ENCODE measurements at regions not wholly inside any gene's neighbourhood (a gene's known extent, or its start where the extent isn't known, plus 50 kb on each side); places are given as distances from the start of the nearest gene placed in this dataset.

DNA sequence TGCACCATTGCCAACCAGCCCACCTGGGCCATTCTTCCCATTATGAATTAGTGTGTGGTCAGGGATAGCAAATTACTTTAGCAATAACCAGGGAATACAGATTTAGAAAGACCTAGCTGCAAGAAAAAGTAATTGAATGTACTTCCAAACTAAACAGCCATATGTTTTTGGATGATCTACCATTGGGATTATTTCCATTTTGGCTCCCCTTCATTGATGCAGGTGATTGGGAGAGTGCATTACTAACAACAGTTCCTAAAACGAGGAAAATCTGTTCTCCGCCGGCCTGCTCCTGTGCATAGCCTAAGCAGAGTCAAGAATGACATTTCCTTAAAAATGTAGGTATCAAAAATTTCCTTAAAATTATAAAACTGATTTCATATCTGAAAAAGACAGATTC lies 58.5 kb downstream of the MAIP1 start:
- POLR2A ChIA-PET = no interaction called here
- no peak for DNase-seq (ENCODE audit: extremely low spot score)
- CTCF ChIA-PET = interaction anchor here (0.9 kb wide), 1 partner anchor 10 kb away, joined by 3 read pairs; no protein-coding TSS in a partner anchor
- TF ChIP-seq, protein P1, sequence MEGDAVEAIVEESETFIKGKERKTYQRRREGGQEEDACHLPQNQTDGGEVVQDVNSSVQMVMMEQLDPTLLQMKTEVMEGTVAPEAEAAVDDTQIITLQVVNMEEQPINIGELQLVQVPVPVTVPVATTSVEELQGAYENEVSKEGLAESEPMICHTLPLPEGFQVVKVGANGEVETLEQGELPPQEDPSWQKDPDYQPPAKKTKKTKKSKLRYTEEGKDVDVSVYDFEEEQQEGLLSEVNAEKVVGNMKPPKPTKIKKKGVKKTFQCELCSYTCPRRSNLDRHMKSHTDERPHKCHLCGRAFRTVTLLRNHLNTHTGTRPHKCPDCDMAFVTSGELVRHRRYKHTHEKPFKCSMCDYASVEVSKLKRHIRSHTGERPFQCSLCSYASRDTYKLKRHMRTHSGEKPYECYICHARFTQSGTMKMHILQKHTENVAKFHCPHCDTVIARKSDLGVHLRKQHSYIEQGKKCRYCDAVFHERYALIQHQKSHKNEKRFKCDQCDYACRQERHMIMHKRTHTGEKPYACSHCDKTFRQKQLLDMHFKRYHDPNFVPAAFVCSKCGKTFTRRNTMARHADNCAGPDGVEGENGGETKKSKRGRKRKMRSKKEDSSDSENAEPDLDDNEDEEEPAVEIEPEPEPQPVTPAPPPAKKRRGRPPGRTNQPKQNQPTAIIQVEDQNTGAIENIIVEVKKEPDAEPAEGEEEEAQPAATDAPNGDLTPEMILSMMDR (IDR thresholded peaks at IDR 0.05; ENCODE audit: control extremely low read depth, extremely low read depth, low read depth, missing control alignments) = no peak

DNA sequence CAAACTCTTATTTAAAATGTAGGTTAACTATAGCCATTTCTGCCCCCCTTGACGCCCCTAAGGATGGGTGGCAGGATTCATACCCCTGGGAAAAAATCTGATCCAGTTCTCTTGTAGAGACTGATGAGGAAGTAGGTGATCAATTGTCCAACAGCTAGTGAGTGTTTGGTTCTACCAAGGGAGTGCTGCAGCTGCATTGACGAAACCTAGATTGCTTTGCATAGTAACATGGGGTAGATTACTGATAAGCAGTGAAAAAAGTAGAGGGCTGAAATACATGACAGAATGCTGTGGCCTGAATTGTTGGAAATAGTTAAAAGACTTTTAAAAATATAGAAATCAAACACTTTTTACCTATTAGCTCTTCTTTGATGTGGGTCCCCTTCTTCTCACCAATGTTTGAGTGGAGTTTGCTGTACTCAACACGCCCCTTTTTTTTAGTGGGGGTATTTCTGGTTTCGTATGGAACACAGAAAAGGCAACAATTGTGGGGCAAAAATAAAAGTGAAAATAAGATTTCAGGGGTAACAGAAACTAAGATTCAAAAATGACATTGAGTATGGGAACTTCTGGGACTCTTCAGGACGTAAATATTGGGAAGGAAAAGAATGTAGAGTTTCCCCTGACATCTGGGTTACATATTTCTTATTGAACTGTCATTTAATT lies 66.2 kb downstream of the MAIP1 start:
- ChIA-PET POLR2A (no interaction called here), CTCF (interaction anchor here (1.4 kb wide), 1 partner anchor 48 kb away, joined by 3 read pairs; no protein-coding TSS in a partner anchor)
- DNase-seq (ENCODE audit: extremely low spot score) = no peak
- TF ChIP-seq, protein P1 (IDR thresholded peaks at IDR 0.05; ENCODE audit: control extremely low read depth, extremely low read depth, low read depth, missing control alignments) = no peak

DNA sequence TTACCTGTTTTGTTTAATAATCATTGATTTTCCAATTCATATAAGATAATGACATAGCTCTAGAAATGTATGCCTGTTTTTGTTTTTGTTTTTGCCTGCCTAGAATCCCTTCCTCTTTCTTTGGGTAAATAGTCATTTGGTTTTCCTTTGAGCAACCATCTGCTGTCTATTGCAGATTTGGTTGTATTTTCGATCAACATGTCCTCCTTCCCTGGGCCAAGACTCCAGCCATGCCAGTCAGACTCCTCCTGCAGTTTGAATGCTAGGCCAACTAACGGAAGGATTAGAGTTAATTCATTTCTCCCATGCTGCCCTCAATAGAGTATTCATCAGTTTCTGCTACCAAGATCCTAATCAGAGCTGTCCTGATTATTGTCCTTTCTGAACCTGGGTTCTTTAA lies 67.1 kb downstream of the MAIP1 start:
- TF ChIP-seq, protein P1 (IDR thresholded peaks at IDR 0.05; ENCODE audit: control extremely low read depth, extremely low read depth, low read depth, missing control alignments) = no peak
- no peak for DNase-seq (ENCODE audit: extremely low spot score)
- CTCF ChIA-PET = interaction anchor here (1.1 to 1.9 kb wide), 3 partner anchors 13 to 49 kb away, joined by 3 to 9 read pairs (median 3); no protein-coding TSS in a partner anchor
- POLR2A ChIA-PET = no interaction called here

DNA sequence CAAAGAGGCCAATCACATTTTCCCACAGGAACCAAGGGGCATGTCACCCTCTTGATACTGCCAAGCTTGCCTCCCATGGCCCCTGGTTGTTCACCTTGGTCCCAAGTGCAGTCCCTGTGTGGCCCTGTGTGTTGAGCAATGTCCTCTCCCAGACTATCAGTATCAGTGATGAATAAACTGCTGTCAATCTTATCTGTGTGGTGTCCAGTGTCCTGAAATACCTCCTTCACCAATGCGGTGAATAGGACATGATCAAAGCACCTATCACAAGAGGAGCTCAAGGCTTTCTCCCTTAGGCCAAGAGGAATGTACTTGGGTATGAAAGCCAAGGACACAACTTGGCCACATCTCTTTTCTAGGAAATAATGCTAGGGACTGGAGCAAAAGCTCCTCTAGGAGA lies 68.2 kb downstream of the MAIP1 start:
- CTCF ChIA-PET = interaction anchor here (1.9 kb wide), 1 partner anchor 12 kb away, joined by 9 read pairs; no protein-coding TSS in a partner anchor
- DNase-seq (ENCODE audit: extremely low spot score) = no peak
- POLR2A ChIA-PET = no interaction called here
- TF ChIP-seq, protein P1 (IDR thresholded peaks at IDR 0.05; ENCODE audit: control extremely low read depth, extremely low read depth, low read depth, missing control alignments) = no peak

DNA sequence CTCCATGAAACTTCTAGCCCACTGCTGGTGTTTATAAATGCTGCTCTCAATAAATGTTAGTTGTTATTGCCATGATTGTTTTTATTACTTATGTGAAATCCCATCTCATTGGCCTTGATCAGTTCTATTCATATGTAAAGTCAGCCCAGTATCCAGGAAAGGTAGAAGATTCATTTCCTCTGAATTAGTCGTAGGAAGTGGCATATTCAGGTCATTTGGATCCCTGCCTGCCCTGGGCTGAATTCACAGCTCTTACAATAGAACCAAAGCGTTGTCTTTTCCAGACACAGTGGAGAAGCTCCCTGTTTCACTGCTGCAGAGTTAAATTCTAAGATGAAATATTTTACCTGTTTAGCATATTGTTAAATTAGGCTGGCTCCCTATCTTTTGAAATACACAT lies 70.3 kb downstream of the MAIP1 start:
- ChIA-PET POLR2A (no interaction called here), CTCF (interaction anchor here (1.1 to 1.6 kb wide), 3 partner anchors 14 to 459 kb away, joined by 3 to 4 read pairs (median 4); no protein-coding TSS in a partner anchor)
- TF ChIP-seq, protein P1 (IDR thresholded peaks at IDR 0.05; ENCODE audit: control extremely low read depth, extremely low read depth, low read depth, missing control alignments) = no peak
- DNase-seq (ENCODE audit: extremely low spot score) = no peak

DNA sequence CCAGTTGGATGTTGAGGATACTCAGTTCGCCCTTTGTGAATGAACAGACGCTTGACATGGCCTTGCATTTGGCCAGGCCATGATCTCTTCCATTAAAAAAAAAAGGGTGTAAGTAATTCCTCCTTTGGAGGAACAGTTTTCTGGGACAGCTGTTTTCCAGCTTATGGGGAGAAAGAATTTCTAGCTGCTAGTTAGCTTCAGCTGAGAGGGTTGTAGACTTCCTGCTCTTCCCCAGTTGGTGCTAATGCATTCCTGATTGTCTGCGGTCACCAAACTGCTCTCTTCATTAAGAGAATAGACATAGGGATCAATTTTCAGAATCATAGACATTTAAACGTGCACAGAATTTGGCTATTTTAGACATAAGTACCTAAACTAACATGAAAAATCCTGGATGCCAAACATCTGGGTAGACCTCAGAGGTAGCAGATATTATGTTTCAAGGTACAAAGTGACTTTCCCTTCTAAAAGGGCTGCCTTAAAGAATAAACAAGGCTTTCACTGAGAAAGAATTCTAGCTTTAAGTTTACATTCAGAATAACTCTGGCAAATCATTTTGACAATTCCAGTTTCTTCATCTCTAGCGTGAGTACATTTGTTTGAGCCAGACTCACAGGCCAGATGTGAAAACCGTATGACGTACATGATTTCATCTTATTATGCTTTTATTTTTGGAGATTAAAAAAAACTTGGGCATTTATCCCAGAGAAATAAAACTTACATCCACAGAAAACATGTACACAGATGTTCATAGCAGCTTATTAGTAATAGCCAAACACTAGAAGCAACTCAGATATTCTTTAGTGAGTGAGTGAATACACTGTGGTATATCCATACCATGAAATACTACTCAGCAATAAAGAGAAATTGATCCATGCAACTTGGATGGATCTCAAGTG lies 71.2 kb downstream of the MAIP1 start:
- no peak for DNase-seq (ENCODE audit: extremely low spot score)
- ChIA-PET CTCF (interaction anchor here (1.1 to 1.6 kb wide), 2 partner anchors 14 to 15 kb away, joined by 4 read pairs; no protein-coding TSS in a partner anchor), POLR2A (no interaction called here)
- TF ChIP-seq, protein P1 (IDR thresholded peaks at IDR 0.05; ENCODE audit: control extremely low read depth, extremely low read depth, low read depth, missing control alignments) = no peak

Measured in GM10248 (cell line).